ENCODE measurements at regions not wholly inside any gene's neighbourhood (a gene's known extent, or its start where the extent isn't known, plus 50 kb on each side); places are given as distances from the start of the nearest gene placed in this dataset.
"Not testable (repeated sequence)": the region's sequence is repeated elsewhere in the genome, so short reads cannot be mapped to it uniquely, and the experiment has no call there.

GRCh38 chr4:26208237-26208994, 112.4 kb upstream of the RBPJ start:
- no peak for DNase-seq (ENCODE audit: low read depth)

GRCh38 chr4:26209378-26209777, 111.4 kb upstream of the RBPJ start:
- not testable (repeated sequence) for DNase-seq (ENCODE audit: low read depth)

DNA sequence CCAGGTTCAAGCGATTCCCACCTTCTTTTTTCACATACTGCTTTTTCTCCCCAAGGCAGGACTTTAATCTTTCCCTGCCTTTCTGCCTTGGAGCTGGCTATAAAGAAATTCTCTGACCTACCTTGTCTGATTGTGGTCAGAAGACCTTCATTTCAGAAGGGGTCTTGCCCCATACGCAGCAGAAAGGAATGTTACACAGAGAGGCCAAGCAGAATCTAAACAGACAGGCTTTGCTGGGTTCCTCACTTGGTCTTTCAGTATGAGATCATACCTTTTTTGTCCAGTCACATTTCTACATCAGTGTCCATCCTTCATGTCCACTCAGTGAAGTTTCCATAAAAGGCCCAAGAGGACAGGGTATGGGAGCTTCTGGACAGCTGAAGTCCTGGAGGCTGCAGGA, 108.3 kb upstream of the RBPJ start:
- no peak for DNase-seq (ENCODE audit: low read depth)

- no peak for DNase-seq (ENCODE audit: low read depth)
Observed at GRCh38 chr4:26213317-26213716, 107.5 kb upstream of the RBPJ start.

DNA sequence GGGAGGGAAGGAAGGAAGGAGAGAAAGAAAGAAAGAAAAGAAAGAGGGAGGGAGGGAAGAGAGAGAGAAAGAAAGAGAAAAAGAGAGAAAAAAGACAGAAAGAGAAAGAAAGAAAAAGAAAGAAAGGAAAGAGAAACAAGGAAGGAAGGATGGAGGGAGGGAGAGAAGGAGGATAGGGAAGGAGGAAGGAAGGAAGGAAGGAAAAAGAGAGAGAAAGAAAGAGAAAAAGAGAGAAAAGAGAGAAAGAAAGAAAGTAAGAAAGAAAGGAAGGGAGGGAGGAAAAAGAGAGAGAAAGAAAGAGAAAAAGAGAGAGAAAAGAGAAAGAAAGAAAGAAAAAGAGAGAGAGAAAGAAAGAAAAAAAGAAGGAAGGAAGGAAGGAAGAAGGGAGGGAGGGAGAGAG, 105.8 kb upstream of the RBPJ start:
- DNase-seq (ENCODE audit: low read depth) = no peak

DNA sequence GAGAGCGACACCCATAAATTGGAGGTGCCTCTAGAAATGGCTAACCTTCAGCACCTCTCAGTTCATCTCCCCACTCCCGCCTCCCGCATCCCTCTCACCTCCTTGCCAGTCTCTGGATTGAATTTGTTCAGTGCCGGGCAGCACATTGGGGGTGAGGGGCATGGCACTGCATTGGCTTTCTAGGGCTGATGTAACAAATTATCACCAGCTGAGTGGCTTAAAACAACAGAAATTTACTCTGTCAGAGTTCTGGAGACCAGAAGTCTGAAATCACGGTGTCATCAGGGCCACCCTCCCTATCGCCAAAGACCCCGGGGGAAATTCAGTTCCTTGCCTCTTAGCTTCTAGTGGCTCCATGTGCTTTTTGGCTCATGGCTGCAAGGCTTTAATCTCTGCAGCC, 105.1 kb upstream of the RBPJ start:
- no peak for DNase-seq (ENCODE audit: low read depth)

GRCh38 chr4:26217481-26217880, 103.3 kb upstream of the RBPJ start:
- DNase-seq (ENCODE audit: low read depth) = no peak

GRCh38 chr4:26217961-26218676, 102.7 kb upstream of the RBPJ start:
- no peak for DNase-seq (ENCODE audit: low read depth)

DNA sequence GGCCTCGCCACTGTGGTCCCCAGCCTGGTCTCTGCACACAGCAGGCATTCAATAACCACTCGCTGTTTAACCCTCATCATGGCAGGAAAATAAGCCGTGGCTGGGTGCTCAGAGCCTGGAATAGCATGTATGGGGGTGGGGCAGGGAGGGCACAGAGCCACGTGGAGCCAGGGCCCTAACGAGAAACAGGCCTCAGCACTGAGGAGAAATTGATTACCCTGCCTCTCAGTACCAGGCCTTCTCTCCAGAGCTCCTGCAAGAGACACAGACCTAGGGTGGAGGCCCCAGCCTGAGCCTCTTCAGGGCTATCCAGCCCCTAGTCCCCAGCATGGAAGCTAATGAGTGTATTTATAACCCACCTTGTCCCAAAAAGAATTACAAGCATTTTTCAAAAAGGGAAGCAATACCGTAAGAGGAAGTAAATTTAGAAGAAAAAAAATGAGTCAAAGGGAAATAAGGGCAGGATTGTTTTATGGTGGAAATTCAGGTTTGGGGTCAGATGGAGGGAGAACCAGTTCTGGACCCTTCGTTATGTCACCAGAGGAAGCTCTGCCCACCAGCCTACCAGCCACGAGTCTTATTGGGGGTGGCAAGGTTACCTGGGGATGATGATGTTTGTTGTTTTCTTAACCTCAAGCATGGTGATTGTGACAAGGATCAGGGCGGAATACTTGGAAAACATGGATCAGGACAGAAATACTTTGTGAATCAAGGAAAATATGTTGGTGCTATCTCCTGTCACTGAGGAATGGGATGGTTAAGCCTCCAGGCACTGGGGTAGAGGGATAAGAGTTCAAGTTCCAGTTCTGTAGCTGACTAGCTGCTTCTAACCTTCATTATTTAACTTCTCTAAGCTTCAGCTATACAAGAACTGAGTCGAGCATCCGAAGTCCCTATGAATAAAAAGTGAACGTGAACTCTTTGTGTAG, 101.9 kb upstream of the RBPJ start:
- DNase-seq (ENCODE audit: low read depth) = no peak

DNA sequence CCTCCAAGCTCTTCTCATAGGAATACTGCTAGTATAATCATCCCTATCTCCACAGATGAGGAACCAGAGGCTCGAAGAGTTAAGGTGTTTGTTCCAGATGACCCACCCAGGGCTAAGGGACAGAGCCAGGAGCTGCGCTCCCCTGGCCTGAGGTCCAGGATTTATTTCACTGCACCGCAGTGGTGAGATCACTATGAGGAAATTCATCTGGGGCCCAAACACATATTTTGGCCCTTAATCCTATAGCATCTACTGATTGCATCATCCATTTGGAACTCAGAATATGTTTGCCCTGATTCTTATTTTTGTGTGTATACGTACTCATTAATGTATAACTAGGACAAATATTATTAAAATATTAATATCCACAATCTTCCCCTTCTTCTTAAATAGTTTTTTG, 100.1 kb upstream of the RBPJ start:
- DNase-seq (ENCODE audit: low read depth) = no peak

GRCh38 chr4:26223155-26223554, 97.7 kb upstream of the RBPJ start:
- no peak for DNase-seq (ENCODE audit: low read depth)

DNA sequence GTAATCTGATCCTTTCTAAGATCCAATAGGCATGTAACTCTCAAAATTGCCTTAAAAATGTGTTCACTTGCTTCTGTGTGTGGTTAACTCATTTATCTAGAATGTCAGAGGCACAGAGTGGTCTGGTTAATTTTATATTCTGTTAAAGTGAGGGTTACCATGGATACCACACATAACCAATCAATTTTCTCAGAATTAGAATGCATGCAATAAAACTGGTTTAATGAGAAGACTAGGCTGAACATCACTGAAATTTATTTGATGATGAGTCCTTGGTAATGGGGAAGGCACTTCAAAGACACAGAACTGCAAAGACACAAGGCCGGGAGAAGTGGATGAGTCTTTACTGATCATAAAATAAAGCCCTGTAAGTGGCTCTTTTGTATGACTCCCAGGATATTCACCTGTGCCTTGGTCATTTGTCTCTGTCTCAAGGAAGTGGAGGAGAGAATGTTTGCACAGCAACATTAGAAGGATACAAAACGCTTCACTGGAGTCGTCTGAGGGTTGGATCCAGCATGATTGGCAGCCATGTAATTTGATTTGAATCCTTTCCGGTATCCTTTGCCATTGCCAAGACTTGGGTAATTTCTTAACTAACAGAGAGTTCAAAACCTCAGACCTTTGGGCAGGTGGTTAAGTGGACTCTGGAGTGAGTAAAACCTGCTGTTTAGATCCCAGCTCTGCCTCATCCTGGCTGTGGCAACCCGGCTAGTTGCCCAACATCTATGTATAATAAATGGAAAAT, 94.0 kb upstream of the RBPJ start:
- DNase-seq (ENCODE audit: low read depth) = no peak

DNA sequence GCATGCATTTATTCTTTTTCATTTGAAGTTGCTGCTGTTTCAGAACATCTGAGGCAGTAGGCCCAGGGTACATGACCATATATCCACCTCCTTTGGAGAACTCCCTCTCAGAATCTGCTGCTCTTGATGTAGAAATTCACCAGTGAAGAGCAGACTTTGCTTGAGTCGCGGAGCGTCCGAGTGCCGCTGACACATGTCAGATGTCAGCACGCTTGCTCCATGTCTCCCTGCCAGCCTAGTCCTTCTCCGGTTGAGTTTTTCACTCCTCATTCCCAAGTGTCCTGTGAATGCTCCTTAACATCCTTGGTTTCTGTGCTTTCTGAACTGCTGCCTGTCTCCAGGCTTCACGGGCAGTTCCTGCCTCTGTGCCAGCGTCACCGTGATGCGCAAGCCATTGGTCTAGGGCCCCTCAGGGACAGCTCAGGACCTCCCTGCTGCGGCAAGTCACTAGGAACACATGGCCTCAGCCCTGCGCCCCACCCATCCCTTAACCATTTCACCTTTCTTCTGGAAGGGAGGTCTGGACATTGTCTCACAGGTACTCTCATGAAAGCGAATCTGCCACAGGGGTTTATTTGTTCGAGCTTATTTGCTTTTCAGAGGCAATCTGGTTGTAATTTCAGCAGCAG, 93.1 kb upstream of the RBPJ start:
- DNase-seq (ENCODE audit: low read depth) = no peak

DNA sequence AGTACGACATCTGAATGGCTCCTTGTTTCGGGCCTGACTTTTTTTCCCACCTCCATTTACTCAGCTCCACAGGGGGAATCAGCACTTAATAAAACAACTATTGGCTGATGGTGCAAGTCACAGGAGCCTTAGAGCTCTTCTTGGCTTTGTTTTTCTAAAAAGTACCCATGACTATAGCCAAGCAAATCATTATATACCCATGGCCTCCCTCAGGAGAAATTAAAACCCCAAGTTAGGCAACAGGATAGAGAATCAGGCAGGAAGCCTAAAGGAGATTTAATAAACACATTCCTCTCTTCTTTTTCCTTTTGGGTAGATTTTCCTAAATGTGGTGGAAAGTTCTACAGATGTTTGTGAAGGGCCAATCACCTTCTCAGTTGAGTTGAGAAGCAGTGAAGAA, 91.9 kb upstream of the RBPJ start:
- DNase-seq (ENCODE audit: low read depth) = no peak

GRCh38 chr4:26229974-26230373, 90.8 kb upstream of the RBPJ start:
- no peak for DNase-seq (ENCODE audit: low read depth)

DNA sequence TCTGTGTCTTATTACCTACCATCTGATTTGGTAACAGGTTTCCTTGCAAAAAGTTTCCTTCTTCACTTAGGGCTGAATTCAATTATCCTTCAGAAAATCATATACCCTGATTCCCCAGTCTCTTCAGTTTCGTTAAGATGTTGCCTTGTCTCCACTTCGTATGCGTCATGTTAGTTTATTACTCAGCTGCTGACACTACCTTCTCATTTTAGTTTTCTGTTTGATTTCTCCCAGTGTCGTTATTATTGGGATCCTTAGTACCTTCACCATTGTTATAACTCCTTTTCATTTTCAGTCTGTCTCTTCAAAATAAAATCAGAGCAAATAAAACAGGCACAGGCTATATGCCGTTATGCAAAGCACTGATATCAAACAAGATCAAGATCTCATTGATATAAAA, 87.5 kb upstream of the RBPJ start:
- no peak for DNase-seq (ENCODE audit: low read depth)

GRCh38 chr4:26235500-26235899, 85.3 kb upstream of the RBPJ start:
- DNase-seq (ENCODE audit: low read depth) = no peak

DNA sequence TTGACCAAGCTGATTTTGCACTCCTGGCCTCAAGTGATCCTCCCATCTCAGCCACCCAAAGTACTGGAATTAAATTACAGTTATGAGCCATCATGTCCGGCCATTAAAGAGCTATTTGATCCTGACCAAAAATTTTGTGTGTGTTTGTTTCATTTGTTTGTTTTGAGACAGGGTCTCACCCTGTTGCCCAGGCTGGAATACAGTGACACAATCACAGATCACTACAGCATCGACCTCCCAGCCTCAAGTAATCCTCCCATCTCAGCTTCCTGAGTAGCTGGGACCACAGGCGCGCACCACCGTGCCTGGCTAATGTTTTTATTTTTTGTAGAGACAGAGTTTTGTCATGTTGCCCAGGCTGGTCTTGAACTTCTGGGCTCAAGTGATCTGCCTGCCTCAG, 82.9 kb upstream of the RBPJ start:
- DNase-seq (ENCODE audit: low read depth) = no peak

DNA sequence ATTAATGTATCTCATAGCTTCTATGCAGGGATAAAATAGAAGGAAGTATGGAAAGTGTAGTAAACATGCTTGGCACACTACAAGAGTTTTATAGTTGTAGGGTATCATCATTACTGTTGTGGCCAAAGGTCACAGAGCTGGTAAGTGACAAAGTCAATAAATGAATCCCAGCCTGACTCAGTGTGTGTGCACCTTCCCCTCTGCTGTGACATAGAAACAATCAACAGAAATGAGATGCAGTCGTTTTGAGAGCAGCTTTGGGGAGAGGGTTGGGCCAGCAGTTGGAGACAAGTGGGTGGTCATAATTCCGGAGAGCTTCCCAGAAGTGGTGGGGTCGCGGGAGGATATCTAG, 82.4 kb upstream of the RBPJ start:
- no peak for DNase-seq (ENCODE audit: low read depth)

DNA sequence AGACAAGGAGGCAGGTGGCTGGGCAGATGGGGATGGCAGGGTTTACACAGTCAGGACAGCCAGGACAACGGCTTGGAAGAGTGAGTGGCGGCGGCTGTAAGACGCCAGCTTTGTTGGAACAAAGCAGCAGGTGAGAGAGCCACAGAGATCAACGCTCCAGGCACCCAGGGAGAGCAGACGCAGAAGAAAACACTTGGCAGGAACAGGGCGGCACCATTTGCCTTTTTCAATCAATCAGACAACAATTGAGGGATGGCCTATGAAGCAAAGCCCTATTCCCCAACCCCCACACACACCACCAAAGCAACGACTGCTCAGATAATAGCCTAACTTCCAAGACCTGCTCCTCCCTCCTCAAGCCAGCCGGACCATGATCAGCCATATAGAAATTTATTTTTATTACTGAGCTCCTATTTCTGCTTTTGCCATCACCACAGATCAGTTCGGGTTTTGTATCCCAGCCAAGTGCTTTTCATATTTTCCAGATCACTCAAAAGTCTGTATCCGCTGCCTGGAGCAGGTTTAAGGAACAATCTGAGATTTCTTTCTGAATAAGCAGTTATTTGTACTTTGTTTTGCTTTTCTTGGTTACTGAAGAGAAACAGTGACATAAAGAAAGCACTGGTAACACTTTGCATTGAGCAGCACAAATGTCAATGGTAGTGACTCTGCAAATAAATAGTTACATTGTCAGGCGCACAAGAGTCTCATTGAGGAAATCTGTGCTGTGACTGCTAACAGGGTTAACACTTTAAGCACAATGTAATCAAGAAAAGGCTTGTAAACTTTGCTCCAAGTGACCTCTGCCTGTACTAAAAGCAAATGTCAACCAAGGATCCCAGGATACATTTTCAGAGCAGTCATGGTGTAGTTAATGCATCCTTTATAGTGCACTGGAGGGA, 81.8 kb upstream of the RBPJ start:
- DNase-seq (ENCODE audit: low read depth) = no peak

GRCh38 chr4:26239801-26240200, 81.0 kb upstream of the RBPJ start:
- no peak for DNase-seq (ENCODE audit: low read depth)

Data from stimulated activated CD8-positive, alpha-beta memory T cell treated with anti-CD3 and anti-CD28 coated beads, Interleukin-7, amount 100 ng/mL, for 24 hours (primary cell).